Loucy (cell line): ENCODE measurements at regions not wholly inside any gene's neighbourhood (a gene's known extent, or its start where the extent isn't known, plus 50 kb on each side); places are given as distances from the start of the nearest gene placed in this dataset.

Source experiments
- H2AFZ ChIP-seq: fragments of 200-600 bp; sonication (generic); 2 replicates; pipeline ENCODE4 v1.6.0; 2016; ENCODE audit warnings: antibody characterized with exemption, mild to moderate bottlenecking, low read length, moderate library complexity
- H3F3A ChIP-seq: fragments of 200-600 bp; 2 replicates; pipeline ENCODE4 v1.6.0; 2016; ENCODE audit warnings: antibody characterized with exemption, low read depth, mild to moderate bottlenecking
- H3K27me3 ChIP-seq: fragments of 200-600 bp; sonication (generic); 2 replicates; pipeline ENCODE4 v1.6.1; 2014; ENCODE audit warnings: low read length, mild to moderate bottlenecking; ENCODE audit not compliant: insufficient read depth, poor library complexity, severe bottlenecking
- H3K36me3 ChIP-seq: fragments of 200-600 bp; sonication (generic); 2 replicates; pipeline ENCODE4 v1.6.1; 2016; ENCODE audit warnings: low read length; ENCODE audit not compliant: insufficient read depth
- H3K4me1 ChIP-seq: fragments of 200-600 bp; sonication (generic); 2 replicates; pipeline ENCODE4 v1.5.1; 2014; ENCODE audit warnings: low read length, mild to moderate bottlenecking; ENCODE audit not compliant: insufficient read depth, poor library complexity, severe bottlenecking
- H3K4me2 ChIP-seq: fragments of 200-600 bp; sonication (generic); 2 replicates; pipeline ENCODE4 v1.6.0; 2014; ENCODE audit warnings: antibody characterized with exemption, low read length, low read depth, mild to moderate bottlenecking; ENCODE audit not compliant: poor library complexity, severe bottlenecking
- H3K4me3 ChIP-seq: fragments of 200-600 bp; sonication (generic); 2 replicates; pipeline ENCODE4 v1.5.1; 2014; ENCODE audit warnings: low read length, mild to moderate bottlenecking, mixed read lengths; ENCODE audit not compliant: poor library complexity, severe bottlenecking
- H3K79me2 ChIP-seq: fragments of 200-600 bp; sonication (generic); 2 replicates; pipeline ENCODE4 v1.6.1; 2014; ENCODE audit warnings: low read length; ENCODE audit not compliant: insufficient read depth
- H3K9ac ChIP-seq: fragments of 200-600 bp; sonication (generic); 2 replicates; pipeline ENCODE4 v1.6.0; 2014; ENCODE audit warnings: mild to moderate bottlenecking, low read depth, low read length, moderate library complexity; ENCODE audit not compliant: poor library complexity, severe bottlenecking
- H3K9me2 ChIP-seq: fragments of 200-600 bp; sonication (generic); replicated peaks from 2 replicates; pipeline ENCODE4 v1.6.1; 2016; ENCODE audit warnings: low read depth, low read length, mixed read lengths
- H3K9me3 ChIP-seq: fragments of 200-600 bp; sonication (generic); 2 replicates; pipeline ENCODE4 v1.6.1; 2014; ENCODE audit warnings: mild to moderate bottlenecking, antibody characterized with exemption, low read length, low read depth; ENCODE audit not compliant: insufficient read depth
- H4K20me1 ChIP-seq: fragments of 200-600 bp; sonication (generic); 2 replicates; pipeline ENCODE4 v1.6.0; 2014; ENCODE audit warnings: antibody characterized with exemption, low read length, mild to moderate bottlenecking; ENCODE audit not compliant: insufficient read depth, poor library complexity, severe bottlenecking
- EZH2phosphoT487 ChIP-seq: fragments of 200-600 bp; IDR thresholded peaks from 2 replicates; pipeline ENCODE4 v1.6.1; 2018; ENCODE audit warnings: antibody characterized with exemption, mild to moderate bottlenecking, moderate library complexity, borderline replicate concordance
- TF ChIP-seq, protein P1 (sequence below): fragments of 200-600 bp; sonication (generic); conservative IDR thresholded peaks from 2 replicates; pipeline ENCODE4 v1.5.1; 2014; ENCODE audit warnings: mild to moderate bottlenecking, antibody characterized with exemption, low read length

DNA sequence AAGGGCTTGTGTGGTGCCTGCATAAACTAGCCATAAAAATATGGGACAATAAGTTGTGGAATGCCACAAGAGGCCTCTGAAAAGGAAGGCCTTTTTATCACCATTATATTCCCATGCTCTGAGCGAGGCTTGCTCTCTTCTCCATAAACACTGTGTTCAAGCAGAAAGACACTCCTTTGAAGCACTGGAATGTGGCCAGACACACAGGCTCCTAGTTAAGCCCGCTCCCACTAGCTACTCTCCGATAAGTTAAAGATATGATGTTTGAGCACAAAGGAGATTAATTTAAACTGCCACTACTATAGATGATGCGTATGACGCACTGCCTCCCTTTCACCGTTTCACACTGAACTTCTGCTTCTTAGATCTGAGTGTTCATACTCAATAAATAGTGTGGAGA, 188.7 kb upstream of the TWIST2 start:
- Histone ChIP-seq H3K4me2 (no peak overlapping the region), H3K4me3 (no peak overlapping the region), H3K27me3 (no peaks in the 10 kb centered on the region), H3K9ac (no peak overlapping the region), H4K20me1 (no peaks in the 10 kb centered on the region), H3F3A (no peaks in the 10 kb centered on the region), H3K36me3 (no peaks in the 10 kb centered on the region), H3K9me2 (no peaks in the 10 kb centered on the region), H3K4me1 (no peaks in the 10 kb centered on the region), H3K9me3 (no peaks in the 10 kb centered on the region), H3K79me2 (no peaks in the 10 kb centered on the region), H2AFZ (no peak overlapping the region)
- no peak for TF ChIP-seq EZH2phosphoT487
- TF ChIP-seq, protein P1, sequence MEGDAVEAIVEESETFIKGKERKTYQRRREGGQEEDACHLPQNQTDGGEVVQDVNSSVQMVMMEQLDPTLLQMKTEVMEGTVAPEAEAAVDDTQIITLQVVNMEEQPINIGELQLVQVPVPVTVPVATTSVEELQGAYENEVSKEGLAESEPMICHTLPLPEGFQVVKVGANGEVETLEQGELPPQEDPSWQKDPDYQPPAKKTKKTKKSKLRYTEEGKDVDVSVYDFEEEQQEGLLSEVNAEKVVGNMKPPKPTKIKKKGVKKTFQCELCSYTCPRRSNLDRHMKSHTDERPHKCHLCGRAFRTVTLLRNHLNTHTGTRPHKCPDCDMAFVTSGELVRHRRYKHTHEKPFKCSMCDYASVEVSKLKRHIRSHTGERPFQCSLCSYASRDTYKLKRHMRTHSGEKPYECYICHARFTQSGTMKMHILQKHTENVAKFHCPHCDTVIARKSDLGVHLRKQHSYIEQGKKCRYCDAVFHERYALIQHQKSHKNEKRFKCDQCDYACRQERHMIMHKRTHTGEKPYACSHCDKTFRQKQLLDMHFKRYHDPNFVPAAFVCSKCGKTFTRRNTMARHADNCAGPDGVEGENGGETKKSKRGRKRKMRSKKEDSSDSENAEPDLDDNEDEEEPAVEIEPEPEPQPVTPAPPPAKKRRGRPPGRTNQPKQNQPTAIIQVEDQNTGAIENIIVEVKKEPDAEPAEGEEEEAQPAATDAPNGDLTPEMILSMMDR, result no peak

DNA sequence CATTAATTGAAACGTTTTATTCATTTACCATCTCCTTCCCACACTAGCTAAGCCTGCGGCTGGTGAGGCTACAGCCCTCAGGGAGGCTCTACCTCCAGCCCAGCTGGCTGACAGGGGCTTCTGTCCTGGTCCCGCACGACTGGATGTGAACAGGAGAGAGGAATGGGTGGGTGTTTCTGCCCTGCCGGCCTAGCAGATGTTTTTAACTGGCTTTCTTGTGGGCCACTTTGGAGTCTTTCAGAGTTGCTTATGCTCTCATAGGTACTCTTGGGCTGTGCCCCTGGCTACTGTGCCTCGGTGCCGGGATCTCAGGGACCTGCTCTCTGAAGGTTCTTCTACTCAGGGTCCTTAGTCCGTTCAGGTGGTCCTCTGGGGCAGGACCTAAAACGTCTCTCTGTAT, 184.3 kb upstream of the TWIST2 start:
- Histone ChIP-seq H3K27me3 (no peaks in the 10 kb centered on the region), H3K9me2 (no peaks in the 10 kb centered on the region), H3K4me2 (no peak overlapping the region), H3K4me1 (no peaks in the 10 kb centered on the region), H2AFZ (no peak overlapping the region), H3K36me3 (no peaks in the 10 kb centered on the region), H4K20me1 (no peaks in the 10 kb centered on the region), H3K4me3 (no peak overlapping the region), H3K9me3 (no peaks in the 10 kb centered on the region), H3K79me2 (no peaks in the 10 kb centered on the region), H3K9ac (no peak overlapping the region), H3F3A (no peaks in the 10 kb centered on the region)
- TF ChIP-seq, protein P1, result no peak
- TF ChIP-seq EZH2phosphoT487, result no peak

GRCh38 chr2:238665919-238666318, 182.0 kb upstream of the TWIST2 start:
- Histone ChIP-seq H2AFZ (no peak overlapping the region), H3K9me2 (no peaks in the 10 kb centered on the region), H3K9ac (no peak overlapping the region), H3K27me3 (no peaks in the 10 kb centered on the region), H3K4me1 (no peaks in the 10 kb centered on the region), H3K36me3 (no peaks in the 10 kb centered on the region), H3K4me2 (no peak overlapping the region), H3K9me3 (no peaks in the 10 kb centered on the region), H3K79me2 (no peaks in the 10 kb centered on the region), H3K4me3 (no peak overlapping the region), H4K20me1 (no peaks in the 10 kb centered on the region), H3F3A (no peaks in the 10 kb centered on the region)
- no peak for TF ChIP-seq EZH2phosphoT487

DNA sequence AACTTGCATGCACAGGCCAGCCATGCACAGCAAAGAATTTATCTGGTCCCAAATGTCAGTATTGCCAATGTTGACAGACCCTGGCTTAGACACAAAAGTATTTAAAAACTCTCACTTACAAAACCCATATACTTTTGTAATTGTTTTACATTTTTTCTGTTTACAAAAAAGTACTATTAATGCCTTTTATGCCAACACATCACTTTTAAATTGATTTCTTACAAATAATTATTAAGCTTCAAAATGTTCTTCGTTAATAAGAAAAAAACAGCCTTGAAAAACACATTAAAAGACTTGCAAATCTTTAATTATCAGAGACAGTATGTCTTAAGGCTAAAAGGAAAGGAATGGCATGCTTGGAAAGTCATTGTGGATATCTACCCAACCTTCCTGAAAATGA, 181.3 kb upstream of the TWIST2 start:
- Histone ChIP-seq H3K36me3 (no peaks in the 10 kb centered on the region), H3K4me1 (no peaks in the 10 kb centered on the region), H3F3A (no peaks in the 10 kb centered on the region), H3K4me2 (no peak overlapping the region), H2AFZ (no peak overlapping the region), H3K4me3 (no peak overlapping the region), H3K9me2 (no peaks in the 10 kb centered on the region), H4K20me1 (no peaks in the 10 kb centered on the region), H3K9ac (no peak overlapping the region), H3K9me3 (no peaks in the 10 kb centered on the region), H3K79me2 (no peaks in the 10 kb centered on the region), H3K27me3 (no peaks in the 10 kb centered on the region)
- TF ChIP-seq, protein P1, result no peak
- no peak for TF ChIP-seq EZH2phosphoT487
